ENCODE measurements at regions not wholly inside any gene's neighbourhood (a gene's known extent, or its start where the extent isn't known, plus 50 kb on each side); places are given as distances from the start of the nearest gene placed in this dataset.
A peak's percentile ranks its signal among the peaks of the same experiment; 100 is the strongest.

- no peaks in the 10 kb centered on the region for H3K27me3 ChIP-seq (ENCODE audit: insufficient read depth, low read length)
- DNase-seq (ENCODE audit: low read depth) (no peak), FAIRE-seq (no peak)
- H3K9me3 ChIP-seq (ENCODE audit: insufficient read depth, low read depth, low read length), result no peaks in the 10 kb centered on the region
- H3K4me2 ChIP-seq (ENCODE audit: low read length), result no peak overlapping the region
- TF ChIP-seq EZH2 (IDR thresholded peaks at IDR 0.05; ENCODE audit: insufficient read depth, low read length), result no peak
- TF ChIP-seq, protein P1, sequence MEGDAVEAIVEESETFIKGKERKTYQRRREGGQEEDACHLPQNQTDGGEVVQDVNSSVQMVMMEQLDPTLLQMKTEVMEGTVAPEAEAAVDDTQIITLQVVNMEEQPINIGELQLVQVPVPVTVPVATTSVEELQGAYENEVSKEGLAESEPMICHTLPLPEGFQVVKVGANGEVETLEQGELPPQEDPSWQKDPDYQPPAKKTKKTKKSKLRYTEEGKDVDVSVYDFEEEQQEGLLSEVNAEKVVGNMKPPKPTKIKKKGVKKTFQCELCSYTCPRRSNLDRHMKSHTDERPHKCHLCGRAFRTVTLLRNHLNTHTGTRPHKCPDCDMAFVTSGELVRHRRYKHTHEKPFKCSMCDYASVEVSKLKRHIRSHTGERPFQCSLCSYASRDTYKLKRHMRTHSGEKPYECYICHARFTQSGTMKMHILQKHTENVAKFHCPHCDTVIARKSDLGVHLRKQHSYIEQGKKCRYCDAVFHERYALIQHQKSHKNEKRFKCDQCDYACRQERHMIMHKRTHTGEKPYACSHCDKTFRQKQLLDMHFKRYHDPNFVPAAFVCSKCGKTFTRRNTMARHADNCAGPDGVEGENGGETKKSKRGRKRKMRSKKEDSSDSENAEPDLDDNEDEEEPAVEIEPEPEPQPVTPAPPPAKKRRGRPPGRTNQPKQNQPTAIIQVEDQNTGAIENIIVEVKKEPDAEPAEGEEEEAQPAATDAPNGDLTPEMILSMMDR (IDR thresholded peaks at IDR 0.05; ENCODE audit: insufficient read depth, low read depth, low read length), result no peak
- Mint-ChIP-seq H3K4me1 (ENCODE audit: low read depth, unreplicated experiment) (no peaks in the 10 kb centered on the region), H3K4me3 (ENCODE audit: unreplicated experiment) (no peak overlapping the region), H3K9me3 (ENCODE audit: unreplicated experiment) (no peaks in the 10 kb centered on the region), H3K36me3 (ENCODE audit: low read depth, unreplicated experiment) (no peaks in the 10 kb centered on the region), H3K27ac (ENCODE audit: unreplicated experiment) (no peak overlapping the region), H3K27me3 (ENCODE audit: low read depth, unreplicated experiment) (no peaks in the 10 kb centered on the region)
- no peaks in the 10 kb centered on the region for H3K4me1 ChIP-seq (ENCODE audit: insufficient read depth, low read length)
- no peak overlapping the region for H3K4me3 ChIP-seq (ENCODE audit: insufficient read depth, low read depth, low read length)
- no peaks in the 10 kb centered on the region for H4K20me1 ChIP-seq (ENCODE audit: insufficient read depth, low read length)
- no peaks in the 10 kb centered on the region for H3K79me2 ChIP-seq (ENCODE audit: insufficient read depth, low read length)
- no peak overlapping the region for H3K9ac ChIP-seq (ENCODE audit: low read length)
- H3K27ac ChIP-seq (ENCODE audit: low read depth, low read length), result no peak overlapping the region
- H2AFZ ChIP-seq (ENCODE audit: low read depth, low read length), result no peak overlapping the region
- H3K36me3 ChIP-seq (ENCODE audit: insufficient read depth, low read length), result no peaks in the 10 kb centered on the region
Observed at GRCh38 chr6:112710710-112711109, 363.6 kb downstream of the RFPL4B start.

GRCh38 chr6:112713402-112713801, 366.3 kb downstream of the RFPL4B start:
- no peak overlapping the region for H2AFZ ChIP-seq (ENCODE audit: low read depth, low read length)
- no peaks in the 10 kb centered on the region for H3K4me1 Mint-ChIP-seq (ENCODE audit: low read depth, unreplicated experiment)
- FAIRE-seq, result no peak

DNA sequence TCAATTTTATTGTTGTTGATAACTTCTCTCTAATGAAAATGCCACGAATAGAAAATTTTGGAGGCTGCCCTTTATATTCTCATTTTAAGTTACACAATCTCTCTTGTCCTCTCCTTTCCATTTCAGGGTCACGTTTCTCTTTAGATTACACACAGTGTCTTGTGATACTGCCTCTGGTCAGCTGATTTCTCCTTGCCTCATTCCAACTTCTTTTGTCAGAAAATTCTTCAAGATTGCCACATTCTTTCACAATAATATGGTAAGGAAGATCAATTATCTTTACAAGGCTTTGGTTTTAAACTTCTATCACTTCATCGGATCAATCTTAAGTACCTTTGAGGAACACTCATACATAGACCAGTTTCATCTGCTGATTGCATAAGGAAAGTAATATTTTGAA, 370.3 kb downstream of the RFPL4B start:
- no peak overlapping the region for H3K9ac ChIP-seq (ENCODE audit: low read length)
- no peaks in the 10 kb centered on the region for H3K4me1 Mint-ChIP-seq (ENCODE audit: low read depth, unreplicated experiment)
- no peaks in the 10 kb centered on the region for H3K36me3 ChIP-seq (ENCODE audit: insufficient read depth, low read length)
- no peak overlapping the region for H3K27ac Mint-ChIP-seq (ENCODE audit: unreplicated experiment)
- H4K20me1 ChIP-seq (ENCODE audit: insufficient read depth, low read length), result no peaks in the 10 kb centered on the region
- H3K36me3 Mint-ChIP-seq (ENCODE audit: low read depth, unreplicated experiment), result no peaks in the 10 kb centered on the region
- H3K4me2 ChIP-seq (ENCODE audit: low read length), result no peak overlapping the region
- FAIRE-seq, result no peak
- H3K4me1 ChIP-seq (ENCODE audit: insufficient read depth, low read length), result no peaks in the 10 kb centered on the region
- H3K4me3 Mint-ChIP-seq (ENCODE audit: unreplicated experiment), result no peak overlapping the region
- H3K27me3 ChIP-seq (ENCODE audit: insufficient read depth, low read length), result no peaks in the 10 kb centered on the region
- H3K4me3 ChIP-seq (ENCODE audit: insufficient read depth, low read depth, low read length), result no peak overlapping the region
- DNase-seq (ENCODE audit: low read depth), result peak; percentile 16
- no peaks in the 10 kb centered on the region for H3K79me2 ChIP-seq (ENCODE audit: insufficient read depth, low read length)
- H2AFZ ChIP-seq (ENCODE audit: low read depth, low read length), result no peak overlapping the region
- H3K9me3 Mint-ChIP-seq (ENCODE audit: unreplicated experiment), result no peaks in the 10 kb centered on the region
- H3K27ac ChIP-seq (ENCODE audit: low read depth, low read length), result no peak overlapping the region
- H3K27me3 Mint-ChIP-seq (ENCODE audit: low read depth, unreplicated experiment), result no peaks in the 10 kb centered on the region
- TF ChIP-seq, protein P1 (IDR thresholded peaks at IDR 0.05; ENCODE audit: insufficient read depth, low read depth, low read length), result no peak
- no peak for TF ChIP-seq EZH2 (IDR thresholded peaks at IDR 0.05; ENCODE audit: insufficient read depth, low read length)
- no peaks in the 10 kb centered on the region for H3K9me3 ChIP-seq (ENCODE audit: insufficient read depth, low read depth, low read length)

More at GRCh38 chr6:112713402-112713801, 366.3 kb downstream of the RFPL4B start:
- no peaks in the 10 kb centered on the region for H3K79me2 ChIP-seq (ENCODE audit: insufficient read depth, low read length)
- TF ChIP-seq, protein P1 (IDR thresholded peaks at IDR 0.05; ENCODE audit: insufficient read depth, low read depth, low read length), result no peak
- TF ChIP-seq EZH2 (IDR thresholded peaks at IDR 0.05; ENCODE audit: insufficient read depth, low read length), result no peak
- H3K27me3 Mint-ChIP-seq (ENCODE audit: low read depth, unreplicated experiment), result no peaks in the 10 kb centered on the region
- DNase-seq (ENCODE audit: low read depth), result no peak
- H3K4me2 ChIP-seq (ENCODE audit: low read length), result no peak overlapping the region
- H3K9me3 ChIP-seq (ENCODE audit: insufficient read depth, low read depth, low read length), result no peaks in the 10 kb centered on the region
- no peak overlapping the region for H3K27ac Mint-ChIP-seq (ENCODE audit: unreplicated experiment)
- H3K4me3 ChIP-seq (ENCODE audit: insufficient read depth, low read depth, low read length), result no peak overlapping the region
- no peaks in the 10 kb centered on the region for H3K4me1 ChIP-seq (ENCODE audit: insufficient read depth, low read length)
- no peak overlapping the region for H3K4me3 Mint-ChIP-seq (ENCODE audit: unreplicated experiment)
- no peaks in the 10 kb centered on the region for H3K27me3 ChIP-seq (ENCODE audit: insufficient read depth, low read length)
- no peak overlapping the region for H3K9ac ChIP-seq (ENCODE audit: low read length)
- no peak overlapping the region for H3K27ac ChIP-seq (ENCODE audit: low read depth, low read length)
- no peaks in the 10 kb centered on the region for H3K9me3 Mint-ChIP-seq (ENCODE audit: unreplicated experiment)
- no peaks in the 10 kb centered on the region for H4K20me1 ChIP-seq (ENCODE audit: insufficient read depth, low read length)
- H3K36me3 Mint-ChIP-seq (ENCODE audit: low read depth, unreplicated experiment), result no peaks in the 10 kb centered on the region
- H3K36me3 ChIP-seq (ENCODE audit: insufficient read depth, low read length), result no peaks in the 10 kb centered on the region
